ENCODE measurements at regions not wholly inside any gene's neighbourhood (a gene's known extent, or its start where the extent isn't known, plus 50 kb on each side); places are given as distances from the start of the nearest gene placed in this dataset.
"Not testable (repeated sequence)": the region's sequence is repeated elsewhere in the genome, so short reads cannot be mapped to it uniquely, and the experiment has no call there.

DNA sequence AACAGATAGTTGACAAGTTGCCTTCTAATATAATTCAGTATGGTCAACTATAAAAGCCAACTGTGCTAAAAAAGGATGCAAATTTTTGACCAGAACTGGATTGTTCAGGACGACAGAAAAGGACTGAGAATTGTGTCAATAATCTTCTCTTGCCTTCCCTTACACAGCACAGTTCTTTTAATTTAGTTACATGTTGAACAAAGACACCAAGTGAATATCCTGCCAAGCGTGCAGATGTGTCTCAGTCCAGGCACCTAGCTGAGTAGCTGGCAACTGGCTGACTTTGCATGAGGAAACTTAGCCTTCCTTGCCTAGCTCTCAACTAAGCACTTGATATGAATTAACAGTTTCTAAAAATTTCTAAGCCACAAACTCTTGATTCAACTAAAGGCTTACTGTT, 801.4 kb downstream of the BCL11A start:
- TF ChIP-seq, protein P1, sequence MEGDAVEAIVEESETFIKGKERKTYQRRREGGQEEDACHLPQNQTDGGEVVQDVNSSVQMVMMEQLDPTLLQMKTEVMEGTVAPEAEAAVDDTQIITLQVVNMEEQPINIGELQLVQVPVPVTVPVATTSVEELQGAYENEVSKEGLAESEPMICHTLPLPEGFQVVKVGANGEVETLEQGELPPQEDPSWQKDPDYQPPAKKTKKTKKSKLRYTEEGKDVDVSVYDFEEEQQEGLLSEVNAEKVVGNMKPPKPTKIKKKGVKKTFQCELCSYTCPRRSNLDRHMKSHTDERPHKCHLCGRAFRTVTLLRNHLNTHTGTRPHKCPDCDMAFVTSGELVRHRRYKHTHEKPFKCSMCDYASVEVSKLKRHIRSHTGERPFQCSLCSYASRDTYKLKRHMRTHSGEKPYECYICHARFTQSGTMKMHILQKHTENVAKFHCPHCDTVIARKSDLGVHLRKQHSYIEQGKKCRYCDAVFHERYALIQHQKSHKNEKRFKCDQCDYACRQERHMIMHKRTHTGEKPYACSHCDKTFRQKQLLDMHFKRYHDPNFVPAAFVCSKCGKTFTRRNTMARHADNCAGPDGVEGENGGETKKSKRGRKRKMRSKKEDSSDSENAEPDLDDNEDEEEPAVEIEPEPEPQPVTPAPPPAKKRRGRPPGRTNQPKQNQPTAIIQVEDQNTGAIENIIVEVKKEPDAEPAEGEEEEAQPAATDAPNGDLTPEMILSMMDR (conservative IDR thresholded peaks at IDR 0.05; ENCODE audit: control insufficient read depth, insufficient read depth, low read depth, low read length): no peak
- no peak overlapping the region for H3K4me3 ChIP-seq (ENCODE audit: control insufficient read depth, low read depth, low read length)
- DNase-seq (ENCODE audit: low read depth): no peak

DNA sequence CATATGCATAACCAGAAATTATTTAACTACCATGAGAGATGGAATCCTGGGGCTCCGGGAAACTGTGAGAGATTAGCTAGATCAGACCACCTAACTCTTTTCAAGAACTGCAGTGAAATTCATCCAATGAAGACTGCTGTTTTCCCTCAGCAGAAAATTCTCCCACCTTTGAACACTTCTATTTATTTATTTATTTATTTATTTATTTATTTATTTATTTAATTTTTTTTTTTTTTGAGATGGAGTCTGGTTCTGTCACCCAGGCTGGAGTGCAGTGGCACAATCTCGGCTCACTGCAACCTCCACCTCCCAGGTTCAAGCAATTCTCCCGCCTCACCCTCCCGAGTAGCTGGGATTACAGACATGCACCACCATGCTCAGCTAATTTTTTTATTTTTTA, 802.2 kb downstream of the BCL11A start:
- DNase-seq (ENCODE audit: low read depth); H3K4me3 ChIP-seq (ENCODE audit: control insufficient read depth, low read depth, low read length): not testable (repeated sequence)

DNA sequence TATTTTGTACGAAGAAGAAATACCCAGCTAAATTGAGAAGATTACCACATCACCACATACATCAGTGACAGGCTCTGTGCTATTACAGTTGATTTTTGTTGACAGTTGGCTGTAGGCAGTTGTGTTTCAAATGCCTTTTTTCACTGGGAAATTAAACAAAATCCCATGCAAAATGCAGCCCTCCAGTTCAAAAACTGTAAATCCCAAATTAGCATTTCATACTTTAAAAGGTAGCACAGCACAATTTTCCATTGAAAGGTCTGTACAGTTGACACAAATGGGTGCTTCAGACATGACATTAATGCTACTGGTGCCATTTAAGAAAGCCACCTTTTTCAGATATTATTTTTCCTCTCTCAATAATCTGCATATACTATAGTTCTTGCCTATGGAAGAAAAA, 807.2 kb downstream of the BCL11A start:
- TF ChIP-seq, protein P1 (conservative IDR thresholded peaks at IDR 0.05; ENCODE audit: control insufficient read depth, insufficient read depth, low read depth, low read length): no peak
- no peak overlapping the region for H3K4me3 ChIP-seq (ENCODE audit: control insufficient read depth, low read depth, low read length)
- DNase-seq (ENCODE audit: low read depth): no peak

DNA sequence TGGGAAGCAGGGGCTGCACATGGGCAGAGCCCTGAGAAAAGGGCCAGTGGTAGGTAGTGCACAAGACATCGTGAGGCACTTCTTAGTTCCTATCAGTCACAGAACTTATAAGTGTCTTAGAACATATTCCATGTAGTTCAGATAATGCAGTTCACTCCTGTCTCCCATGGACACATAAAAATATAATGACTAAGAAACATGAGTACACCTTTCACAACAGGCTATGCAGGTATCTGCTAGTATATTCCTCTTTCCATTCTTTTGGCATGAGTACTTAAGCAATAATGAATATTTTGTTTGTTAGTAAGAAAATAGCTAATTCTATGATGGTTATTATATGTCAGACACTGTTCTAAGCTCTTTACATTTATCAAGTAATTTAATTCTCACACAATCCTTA, 808.4 kb downstream of the BCL11A start:
- no peak for DNase-seq (ENCODE audit: low read depth)
- TF ChIP-seq, protein P1 (conservative IDR thresholded peaks at IDR 0.05; ENCODE audit: control insufficient read depth, insufficient read depth, low read depth, low read length): no peak
- H3K4me3 ChIP-seq (ENCODE audit: control insufficient read depth, low read depth, low read length): no peak overlapping the region

DNA sequence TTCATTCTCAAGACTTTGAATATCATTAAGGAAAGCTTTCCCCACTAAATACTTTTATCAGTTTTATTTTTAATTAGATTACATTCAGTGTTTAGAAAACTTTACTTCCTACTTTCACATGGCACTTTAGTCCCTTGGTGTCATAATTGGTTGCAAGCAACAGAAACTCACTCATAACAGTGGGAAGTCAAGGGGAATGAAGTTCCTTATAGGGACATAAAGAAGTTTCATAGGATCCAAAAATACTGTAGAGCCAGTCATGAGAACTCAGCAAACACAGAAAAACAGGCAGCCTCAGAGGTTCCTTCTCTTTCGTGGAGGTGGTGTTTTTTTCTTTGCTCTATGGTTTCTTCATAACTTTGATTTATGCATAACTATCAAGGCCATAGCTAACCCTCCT, 809.0 kb downstream of the BCL11A start:
- DNase-seq (ENCODE audit: low read depth): no peak
- TF ChIP-seq, protein P1 (conservative IDR thresholded peaks at IDR 0.05; ENCODE audit: control insufficient read depth, insufficient read depth, low read depth, low read length): no peak
- H3K4me3 ChIP-seq (ENCODE audit: control insufficient read depth, low read depth, low read length): no peak overlapping the region

DNA sequence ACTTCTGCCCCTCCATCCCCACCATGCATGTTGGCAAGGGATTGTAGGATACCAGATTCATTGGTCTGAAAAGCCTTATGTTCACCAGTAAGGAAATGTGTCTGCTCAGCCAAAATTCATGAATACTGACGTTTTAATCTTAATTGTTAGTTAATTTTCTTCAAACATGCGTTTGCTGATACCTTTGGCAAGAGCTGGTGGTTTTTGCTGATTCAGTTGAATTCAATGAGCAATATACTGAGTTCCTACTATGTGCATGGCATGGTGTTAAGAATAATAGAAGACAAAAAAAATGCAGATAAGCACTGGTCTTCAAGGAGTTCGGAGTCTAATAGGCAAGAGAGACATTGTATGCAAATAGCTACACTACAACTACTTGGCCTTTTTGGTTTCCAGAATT, 811.6 kb downstream of the BCL11A start:
- TF ChIP-seq, protein P1 (conservative IDR thresholded peaks at IDR 0.05; ENCODE audit: control insufficient read depth, insufficient read depth, low read depth, low read length): no peak
- DNase-seq (ENCODE audit: low read depth): no peak
- no peak overlapping the region for H3K4me3 ChIP-seq (ENCODE audit: control insufficient read depth, low read depth, low read length)

DNA sequence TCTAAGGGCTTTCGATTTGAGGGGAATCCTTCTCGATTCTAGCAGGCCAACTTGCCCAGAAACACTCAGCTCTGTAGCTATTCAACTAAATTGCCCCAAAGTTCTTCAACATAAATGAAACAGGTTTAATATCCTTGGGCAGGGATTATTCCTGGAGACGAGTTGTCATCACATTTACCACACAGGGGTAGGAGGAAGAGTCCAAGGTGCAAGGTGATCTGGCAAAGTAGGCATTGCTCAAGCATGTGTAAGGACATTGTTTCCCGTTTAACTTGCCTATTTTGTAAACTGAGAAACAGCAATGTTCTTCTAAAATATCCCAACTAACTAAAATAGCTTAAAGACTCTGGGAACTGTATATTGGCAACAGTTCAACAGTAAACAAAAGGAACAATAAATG, 814.3 kb downstream of the BCL11A start:
- DNase-seq (ENCODE audit: low read depth): no peak
- H3K4me3 ChIP-seq (ENCODE audit: control insufficient read depth, low read depth, low read length): no peak overlapping the region
- TF ChIP-seq, protein P1 (conservative IDR thresholded peaks at IDR 0.05; ENCODE audit: control insufficient read depth, insufficient read depth, low read depth, low read length): no peak
